GM12874 (cell line): ENCODE measurements at regions not wholly inside any gene's neighbourhood (a gene's known extent, or its start where the extent isn't known, plus 50 kb on each side); places are given as distances from the start of the nearest gene placed in this dataset.

Experiments
- CTCF ChIP-seq: IDR thresholded peaks from 2 replicates; pipeline ENCODE4 v1.5.1; 2011; ENCODE audit warnings: low read depth, mild to moderate bottlenecking, control low read depth, low read length, moderate library complexity; ENCODE audit not compliant: insufficient read depth

GRCh38 chr15:87638554-87639083 lies 617.9 kb downstream of the NTRK3 start:
- no peak for TF ChIP-seq CTCF

GRCh38 chr15:87634361-87634760 lies 622.2 kb downstream of the NTRK3 start:
- no peak for TF ChIP-seq CTCF

- TF ChIP-seq CTCF, result no peak
These were observed 623.0 kb downstream of the NTRK3 start for GRCh38 chr15:87633525-87633924.

GRCh38 chr15:87632364-87632763 lies 624.2 kb downstream of the NTRK3 start:
- no peak for TF ChIP-seq CTCF

- TF ChIP-seq CTCF, result no peak
These were observed 624.8 kb downstream of the NTRK3 start for GRCh38 chr15:87631775-87632174.

GRCh38 chr15:87631093-87631492 lies 625.4 kb downstream of the NTRK3 start:
- TF ChIP-seq CTCF, result no peak

- no peak for TF ChIP-seq CTCF
These were observed 628.2 kb downstream of the NTRK3 start for GRCh38 chr15:87628311-87628710.
